ENCODE measurements at regions not wholly inside any gene's neighbourhood (a gene's known extent, or its start where the extent isn't known, plus 50 kb on each side); places are given as distances from the start of the nearest gene placed in this dataset.

DNA sequence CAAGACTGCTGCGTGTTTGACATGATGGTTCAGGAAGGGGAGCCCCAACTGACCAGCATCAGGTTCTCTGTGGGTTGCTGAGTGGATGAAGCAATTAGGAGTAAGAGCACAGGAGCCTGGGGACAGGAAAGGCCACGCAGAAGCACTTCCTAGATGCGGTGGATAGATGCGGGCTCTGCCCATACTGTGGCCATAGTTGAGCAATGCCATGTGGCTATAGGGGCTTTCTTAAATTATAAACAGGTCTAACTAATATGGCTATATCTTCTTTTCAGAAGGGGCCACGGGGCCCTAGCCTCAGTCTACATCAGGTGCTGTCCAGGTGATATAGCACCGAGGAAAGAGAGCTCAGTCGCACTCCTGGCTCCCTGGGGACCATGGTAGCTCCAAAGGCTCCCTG, 198.6 kb downstream of the GADD45G start:
- no peak for TF ChIP-seq CTCF (IDR thresholded peaks at IDR 0.05; ENCODE audit: control insufficient read depth, extremely low read depth, insufficient read depth)
- no peak overlapping the region for H3K4me3 ChIP-seq (ENCODE audit: low read depth, low read length)
- no peak for DNase-seq (ENCODE audit: low read depth)

- no peak for TF ChIP-seq CTCF (IDR thresholded peaks at IDR 0.05; ENCODE audit: control insufficient read depth, extremely low read depth, insufficient read depth)
- no peak for DNase-seq (ENCODE audit: low read depth)
- H3K4me3 ChIP-seq (ENCODE audit: low read depth, low read length) = no peak overlapping the region
Measured at GRCh38 chr9:89804766-89805531, 200.1 kb downstream of the GADD45G start.

GRCh38 chr9:89805571-89806292, 200.9 kb downstream of the GADD45G start:
- no peak overlapping the region for H3K4me3 ChIP-seq (ENCODE audit: low read depth, low read length)
- DNase-seq (ENCODE audit: low read depth) = no peak
- no peak for TF ChIP-seq CTCF (IDR thresholded peaks at IDR 0.05; ENCODE audit: control insufficient read depth, extremely low read depth, insufficient read depth)

- H3K4me3 ChIP-seq (ENCODE audit: low read depth, low read length) = no peak overlapping the region
- DNase-seq (ENCODE audit: low read depth) = no peak
- no peak for TF ChIP-seq CTCF (IDR thresholded peaks at IDR 0.05; ENCODE audit: control insufficient read depth, extremely low read depth, insufficient read depth)
Measured at GRCh38 chr9:89806371-89807100, 201.7 kb downstream of the GADD45G start.

GRCh38 chr9:89807101-89807395, 202.2 kb downstream of the GADD45G start:
- H3K4me3 ChIP-seq (ENCODE audit: low read depth, low read length) = no peak overlapping the region
- DNase-seq (ENCODE audit: low read depth) = no peak
- TF ChIP-seq CTCF (IDR thresholded peaks at IDR 0.05; ENCODE audit: control insufficient read depth, extremely low read depth, insufficient read depth) = no peak

DNA sequence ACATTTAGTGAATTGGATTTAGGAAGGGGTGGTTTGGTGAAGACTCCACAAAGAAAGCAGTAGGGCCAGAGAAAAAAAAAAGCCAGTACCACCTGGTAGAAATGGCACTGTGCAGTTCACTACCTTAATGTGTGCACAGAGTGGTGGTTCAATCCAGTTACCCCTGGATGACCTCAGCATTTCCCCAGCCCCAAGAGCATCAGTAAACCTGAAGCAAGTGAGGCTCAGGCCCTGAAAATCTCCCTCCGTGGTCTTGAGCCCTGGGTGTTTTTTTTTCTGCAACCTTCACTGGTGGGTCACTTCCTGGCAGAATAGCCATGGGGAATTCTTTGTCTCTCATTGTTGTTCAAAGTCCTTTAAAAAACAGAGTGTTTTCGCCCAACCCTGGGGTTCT, 202.9 kb downstream of the GADD45G start:
- no peak overlapping the region for H3K4me3 ChIP-seq (ENCODE audit: low read depth, low read length)
- DNase-seq (ENCODE audit: low read depth) = no peak
- no peak for TF ChIP-seq CTCF (IDR thresholded peaks at IDR 0.05; ENCODE audit: control insufficient read depth, extremely low read depth, insufficient read depth)
